Left lung (tissue), 4 donors: ENCODE measurements at regions not wholly inside any gene's neighbourhood (a gene's known extent, or its start where the extent isn't known, plus 50 kb on each side); places are given as distances from the start of the nearest gene placed in this dataset.

Experiments used
- ATAC-seq: fragments of 200-7000 bp; cut with Tn5 transposase; one replicate; pipeline ENCODE4 v1.9.1; 2020; ENCODE audit warnings: moderate library complexity
- DNase-seq, 4 donors: peaks; one replicate each; pipeline ENCODE4 v3.0.0-alpha.2; 2013 to 2020
- H3K27ac ChIP-seq, 2 donors: fragments of 200-600 bp; sonication (generic) in 1 of 2; one replicate each; pipeline versions ENCODE4 v1.5.0 to v1.8.0; 2020 to 2021
- H3K27me3 ChIP-seq, 2 donors: fragments of 200-600 bp; sonication (generic) in 1 of 2; one replicate each; pipeline versions ENCODE4 v1.5.0 to v1.8.0; 2020 to 2021
- H3K36me3 ChIP-seq, 2 donors: fragments of 200-600 bp; sonication (generic) in 1 of 2; one replicate each; pipeline versions ENCODE4 v1.5.0 to v1.8.0; 2020 to 2021
- H3K4me1 ChIP-seq, 2 donors: fragments of 200-600 bp; one replicate each; pipeline ENCODE4 v1.8.0; 2021
- H3K4me3 ChIP-seq, 2 donors: fragments of 200-600 bp; sonication (generic) in 1 of 2; one replicate each; pipeline versions ENCODE4 v1.5.0 to v1.8.0; 2020 to 2021; ENCODE audit warnings: mild to moderate bottlenecking in 1 of 2
- H3K9me3 ChIP-seq, 2 donors: fragments of 200-600 bp; sonication (generic) in 1 of 2; one replicate each; pipeline versions ENCODE4 v1.5.0 to v1.8.0; 2020 to 2021
- CTCF ChIP-seq, 2 donors: fragments of 200-600 bp; sonication (generic) in 1 of 2; IDR thresholded peaks; one replicate each; pipeline versions ENCODE4 v1.5.0 to v1.8.0; 2021; ENCODE audit warnings: antibody characterized with exemption in 2 of 2
- intact Hi-C, 2 donors: fragments of 100-400 bp; cut with DNase I; formaldehyde crosslinking; loops; one replicate each; pipeline versions ENCODE4 v1.11.2 to v1.14.2; 2022
- donor health status: DM: no; HTN: yes; CAD: no.
- donor health status: DM: no; HTN: no; CAD: no.

GRCh38 chr15:69887009-69887408 lies 210.7 kb downstream of the TLE3 start:
- Histone ChIP-seq H3K4me1 (no peaks in the 10 kb centered on the region), H3K27ac (no peak overlapping the region), H3K36me3 (no peaks in the 10 kb centered on the region), H3K4me3 (no peak overlapping the region), H3K27me3 (peaks cover 0 to 13% of the 10 kb centered on the region in 2 donors), H3K9me3 (no peaks in the 10 kb centered on the region)
- ATAC-seq (no peak), DNase-seq (no peak)
- TF ChIP-seq CTCF (IDR thresholded peaks at IDR 0.05) = no peak
- intact Hi-C loops = no loop called here

GRCh38 chr15:69887553-69887952 lies 210.2 kb downstream of the TLE3 start:
- DNase-seq = no peak
- no peak overlapping the region for H3K27ac ChIP-seq
- no peaks in the 10 kb centered on the region for H3K36me3 ChIP-seq
- TF ChIP-seq CTCF (IDR thresholded peaks at IDR 0.05) = no peak
- no peaks in the 10 kb centered on the region for H3K4me1 ChIP-seq
- ATAC-seq = no peak
- no peak overlapping the region for H3K4me3 ChIP-seq
- H3K9me3 ChIP-seq = no peaks in the 10 kb centered on the region
- peaks cover 0 to 13% of the 10 kb centered on the region in 2 donors for H3K27me3 ChIP-seq
- intact Hi-C loops = no loop called here

- H3K9me3 ChIP-seq = no peaks in the 10 kb centered on the region
- ATAC-seq = no peak
- TF ChIP-seq CTCF (IDR thresholded peaks at IDR 0.05) = no peak
- no peaks in the 10 kb centered on the region for H3K4me1 ChIP-seq
- intact Hi-C loops = no loop called here
- no peaks in the 10 kb centered on the region for H3K36me3 ChIP-seq
- H3K4me3 ChIP-seq = no peak overlapping the region
- peaks cover 0 to 13% of the 10 kb centered on the region in 2 donors for H3K27me3 ChIP-seq
- DNase-seq = no peak
- no peak overlapping the region for H3K27ac ChIP-seq
These were observed 209.3 kb downstream of the TLE3 start for GRCh38 chr15:69888406-69888805.

- Histone ChIP-seq H3K4me3 (no peak overlapping the region), H3K9me3 (no peaks in the 10 kb centered on the region), H3K4me1 (no peaks in the 10 kb centered on the region), H3K36me3 (no peaks in the 10 kb centered on the region), H3K27me3 (peaks cover 0 to 16% of the 10 kb centered on the region in 2 donors), H3K27ac (no peak overlapping the region)
- intact Hi-C loops = no loop called here
- TF ChIP-seq CTCF (IDR thresholded peaks at IDR 0.05) = no peak
- DNase-seq (no peak), ATAC-seq (no peak)
These were observed 206.6 kb downstream of the TLE3 start for GRCh38 chr15:69891070-69891536.

- Histone ChIP-seq H3K9me3 (no peaks in the 10 kb centered on the region), H3K4me1 (no peaks in the 10 kb centered on the region), H3K27ac (no peak overlapping the region), H3K27me3 (peaks cover 0 to 12% of the 10 kb centered on the region in 2 donors), H3K4me3 (no peak overlapping the region), H3K36me3 (no peaks in the 10 kb centered on the region)
- ATAC-seq = no peak
- intact Hi-C loops = no loop called here
- TF ChIP-seq CTCF (IDR thresholded peaks at IDR 0.05) = no peak
- DNase-seq = no peak
These were observed 206.1 kb downstream of the TLE3 start for GRCh38 chr15:69891606-69892005.
